DOHH2 (cell line): ENCODE measurements at regions not wholly inside any gene's neighbourhood (a gene's known extent, or its start where the extent isn't known, plus 50 kb on each side); places are given as distances from the start of the nearest gene placed in this dataset.

Experiments
- CTCF ChIP-seq: fragments of 200-600 bp; sonication (generic); IDR thresholded peaks from one replicate; pipeline ENCODE4 v1.5.1; 2014; ENCODE audit warnings: antibody characterized with exemption, mild to moderate bottlenecking, low read depth, low read length; ENCODE audit not compliant: poor library complexity, severe bottlenecking
- EZH2phosphoT487 ChIP-seq: fragments of 200-600 bp; sonication (generic); IDR thresholded peaks from 2 replicates; pipeline ENCODE4 v1.6.1; 2017; ENCODE audit warnings: borderline replicate concordance, mild to moderate bottlenecking, antibody characterized with exemption, low read length, moderate library complexity, mixed read lengths

DNA sequence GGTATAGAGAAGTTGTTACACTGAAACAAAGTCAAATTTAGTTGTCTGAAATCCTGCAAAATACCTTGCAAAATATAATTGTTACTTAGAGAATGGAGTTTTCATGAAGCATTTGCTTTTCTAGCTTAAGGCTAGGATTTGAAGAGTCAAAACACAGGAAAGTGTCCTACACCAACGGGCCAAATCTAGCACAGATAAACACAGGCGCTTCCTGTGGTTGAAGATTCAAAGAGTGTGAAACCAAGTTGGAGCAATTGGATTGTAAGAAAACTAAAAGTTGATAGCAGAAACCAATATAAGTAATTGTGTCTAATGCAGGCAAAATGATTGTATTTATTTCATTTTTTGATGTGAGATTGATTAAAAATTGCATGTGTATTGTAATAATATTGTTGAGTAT, 2002.5 kb upstream of the TENM3 start:
- TF ChIP-seq CTCF: no peak
- no peak for TF ChIP-seq EZH2phosphoT487
